Right ventricle myocardium inferior (tissue), 1 donor: ENCODE measurements at regions not wholly inside any gene's neighbourhood (a gene's known extent, or its start where the extent isn't known, plus 50 kb on each side); places are given as distances from the start of the nearest gene placed in this dataset.

Experiments
- ATAC-seq: fragments of 200-7000 bp; cut with Tn5 transposase; one replicate; pipeline ENCODE4 v1.9.1; 2020; ENCODE audit warnings: mild to moderate bottlenecking, moderate library complexity
- DNase-seq: peaks from one replicate; pipeline ENCODE4 v3.0.0; 2021; ENCODE audit errors: missing footprints
- intact Hi-C: fragments of 100-400 bp; cut with DNase I; formaldehyde crosslinking; loops from one replicate; pipeline ENCODE4 v1.11.0; 2022
- donor health status: DM: no; HTN: yes; CAD: no; lungs with severe emphysema.

DNA sequence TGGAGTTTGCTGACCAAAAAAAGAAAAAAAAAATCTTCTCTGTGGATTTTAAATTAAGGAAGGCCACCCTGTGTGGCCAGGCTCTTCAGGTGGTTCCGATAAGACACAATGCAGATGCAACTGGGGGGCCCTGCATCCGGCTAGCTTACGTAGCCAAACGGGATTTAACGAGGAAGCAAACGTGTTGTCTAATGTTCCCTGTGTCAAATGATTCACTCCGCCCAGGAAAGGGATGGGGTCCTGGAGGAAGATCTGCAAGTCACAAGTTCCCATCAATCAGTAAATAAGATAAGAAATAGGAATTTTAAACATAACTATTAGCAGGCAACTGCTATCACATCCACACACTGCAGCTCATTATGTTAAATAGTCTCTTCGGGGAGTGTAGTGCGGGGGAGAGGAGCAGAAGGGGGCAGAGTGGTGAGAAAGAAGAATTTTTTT lies 216.4 kb upstream of the GYPA start:
- no peak for ATAC-seq
- intact Hi-C loops = no loop called here
- DNase-seq = no peak

GRCh38 chr4:144357975-144358374 lies 217.5 kb upstream of the GYPA start:
- ATAC-seq = no peak
- intact Hi-C loops = no loop called here
- DNase-seq = no peak

DNA sequence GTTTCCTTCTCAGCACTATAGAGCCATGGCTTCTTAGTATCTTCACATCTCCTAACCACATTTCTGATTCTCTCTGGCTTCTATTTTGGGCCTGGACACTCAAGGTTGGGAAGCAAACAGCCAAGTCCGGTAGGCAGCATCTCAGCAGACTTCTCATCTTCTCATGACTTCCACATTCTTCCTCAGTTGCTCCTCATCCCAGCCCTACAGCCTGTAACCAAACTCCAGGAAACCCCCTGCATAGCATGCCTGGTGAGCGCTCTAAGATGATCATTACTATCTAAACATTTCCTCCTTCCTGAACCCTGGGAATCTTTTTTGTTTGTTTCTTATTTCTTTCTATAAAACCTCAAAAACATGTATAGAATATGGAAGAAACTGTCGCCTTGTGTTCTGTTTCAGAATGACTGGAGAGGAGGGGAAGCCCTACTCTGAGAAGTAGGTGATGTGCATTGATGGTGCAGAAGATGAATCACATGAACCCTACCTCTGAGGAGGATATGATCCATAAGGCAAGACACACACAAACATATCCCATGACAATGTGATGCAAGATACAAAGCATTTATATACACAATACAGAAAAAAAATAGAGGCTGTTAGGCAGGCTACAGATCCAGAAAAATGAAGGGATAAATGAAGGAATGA lies 219.8 kb upstream of the GYPA start:
- DNase-seq = no peak
- ATAC-seq = no peak
- intact Hi-C loops = no loop called here

GRCh38 chr4:144362366-144362765 lies 221.8 kb upstream of the GYPA start:
- intact Hi-C loops = no loop called here
- no peak for DNase-seq
- ATAC-seq = no peak

DNA sequence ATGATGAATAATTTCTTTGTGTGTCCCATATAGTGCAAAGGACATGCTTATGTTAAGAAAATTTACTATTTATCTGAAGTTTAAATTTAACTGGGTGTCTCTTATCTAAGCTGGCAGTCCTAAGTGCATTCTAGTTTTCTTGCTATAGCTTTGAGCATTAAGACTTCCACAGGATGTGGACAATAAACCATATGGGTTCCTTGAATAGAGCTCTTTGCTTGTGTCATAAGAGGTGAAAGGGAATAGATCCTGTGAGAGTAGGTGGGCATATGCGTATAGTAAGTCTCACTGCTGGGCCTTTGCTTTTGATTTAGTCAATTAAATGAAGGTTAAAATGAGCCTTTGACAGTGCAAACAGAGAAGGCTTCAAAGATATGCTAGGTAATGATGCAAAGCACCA lies 223.4 kb upstream of the GYPA start:
- intact Hi-C loops = no loop called here
- ATAC-seq = no peak
- no peak for DNase-seq

GRCh38 chr4:144366425-144366824 lies 225.9 kb upstream of the GYPA start:
- ATAC-seq = no peak
- DNase-seq = no peak
- intact Hi-C loops = no loop called here

DNA sequence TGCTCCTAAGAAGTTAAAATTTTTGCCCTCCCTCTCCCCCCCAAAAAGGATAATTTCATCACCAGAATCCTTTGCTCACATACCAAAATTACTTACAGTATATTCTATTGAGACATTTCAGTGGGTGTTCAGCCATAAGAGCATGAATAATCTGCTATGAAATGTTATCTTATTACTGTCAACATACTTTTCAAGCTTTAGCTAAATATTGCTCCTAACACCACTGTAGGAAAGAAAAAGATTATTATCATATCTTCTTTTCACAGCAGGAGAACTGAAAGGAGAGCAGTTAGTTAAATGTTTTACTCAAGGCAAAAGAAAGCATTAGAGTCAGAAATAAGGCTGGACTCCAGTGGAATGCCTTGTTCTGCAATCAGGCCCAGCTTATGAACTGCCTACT lies 231.0 kb upstream of the GYPA start:
- ATAC-seq (no peak), DNase-seq (no peak)
- intact Hi-C loops = no loop called here

- intact Hi-C loops = no loop called here
- no peak for ATAC-seq
- no peak for DNase-seq
These were observed 233.5 kb upstream of the GYPA start for GRCh38 chr4:144374065-144374464.

DNA sequence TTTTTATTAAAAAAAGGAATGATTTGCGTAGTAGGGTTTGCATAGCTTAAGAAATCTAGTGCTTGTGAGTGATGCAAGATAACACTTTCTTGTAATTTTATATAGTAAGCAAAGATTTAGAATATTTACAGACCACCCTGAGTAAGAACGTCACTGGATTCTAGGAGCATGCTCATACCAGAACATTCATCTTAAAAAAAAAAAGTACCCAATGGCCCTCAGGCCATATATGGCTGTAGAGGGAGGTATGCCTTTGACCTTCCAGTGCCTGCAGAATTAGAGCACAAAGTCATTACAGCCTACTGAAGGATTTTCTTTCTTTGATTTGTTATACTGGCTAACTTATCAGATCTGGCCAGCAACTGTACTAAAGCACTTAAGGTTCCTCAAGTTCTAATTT lies 236.3 kb upstream of the GYPA start:
- intact Hi-C loops = no loop called here
- no peak for ATAC-seq
- no peak for DNase-seq

DNA sequence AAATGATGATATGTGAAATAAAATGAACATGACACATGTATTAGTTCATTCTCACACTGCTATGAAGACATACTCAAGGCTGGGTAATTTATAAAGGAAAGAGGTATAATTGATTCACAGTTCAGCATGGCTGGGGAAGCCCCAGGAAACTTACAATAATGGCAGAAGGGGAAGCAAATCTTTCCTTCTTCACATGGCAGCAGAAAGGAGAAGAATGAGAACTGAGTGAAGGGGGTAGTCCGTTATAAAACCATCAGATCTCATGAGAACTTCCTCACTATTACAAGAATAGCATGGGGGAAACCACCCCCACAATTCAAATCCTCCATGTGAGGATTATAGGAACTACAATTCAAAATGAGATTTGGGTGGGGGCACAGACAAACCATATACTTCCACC lies 243.9 kb upstream of the GYPA start:
- intact Hi-C loops = no loop called here
- DNase-seq (no peak), ATAC-seq (no peak)

DNA sequence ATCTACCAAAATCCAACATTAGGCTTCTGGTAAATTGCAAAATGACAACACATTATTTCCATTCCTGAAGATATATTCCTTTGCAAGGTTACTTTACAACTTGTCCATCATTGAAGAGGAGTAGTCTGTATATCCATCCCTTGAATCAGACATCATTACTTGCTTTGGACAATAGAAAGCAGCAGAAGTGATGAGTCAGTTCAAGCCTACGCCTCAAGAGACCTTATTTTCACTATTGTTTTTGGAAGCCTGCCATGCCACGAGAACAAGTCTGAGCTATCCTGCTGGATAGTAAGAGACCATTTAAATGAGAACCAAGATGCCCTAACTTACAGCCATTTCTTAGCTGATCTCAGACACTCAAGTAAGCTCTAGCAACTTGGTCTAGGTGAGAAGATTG lies 246.0 kb upstream of the HHIP start:
- ATAC-seq = no peak
- DNase-seq = no peak
- intact Hi-C loops = no loop called here

GRCh38 chr4:144402176-144402575 lies 243.8 kb upstream of the HHIP start:
- intact Hi-C loops = no loop called here

DNA sequence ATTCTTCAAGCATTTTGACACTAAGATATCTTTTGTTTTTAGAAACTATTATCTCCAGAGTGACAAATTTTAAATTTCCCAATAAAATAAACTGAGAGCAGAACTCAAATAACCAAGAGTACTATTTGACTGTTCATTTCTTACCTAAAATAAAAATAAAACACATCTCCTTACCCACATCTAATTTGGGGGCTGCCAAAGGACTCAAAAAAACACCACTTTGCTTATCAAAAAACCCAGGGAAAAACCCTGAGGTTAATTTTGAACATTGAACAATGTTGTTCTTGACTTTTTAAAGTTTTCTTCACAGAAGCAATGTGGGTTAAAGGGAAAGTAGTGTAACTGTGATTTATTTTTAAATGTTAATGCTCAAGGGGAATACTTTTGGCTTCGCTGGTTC lies 243.0 kb upstream of the HHIP start:
- intact Hi-C loops = no loop called here
- no peak for ATAC-seq
- DNase-seq = no peak

More at GRCh38 chr4:144402176-144402575, 243.8 kb upstream of the HHIP start:
- no peak for ATAC-seq
- DNase-seq = no peak

- ATAC-seq (no peak), DNase-seq (no peak)
- intact Hi-C loops = no loop called here
These were observed 242.1 kb upstream of the HHIP start for GRCh38 chr4:144403893-144404292.

DNA sequence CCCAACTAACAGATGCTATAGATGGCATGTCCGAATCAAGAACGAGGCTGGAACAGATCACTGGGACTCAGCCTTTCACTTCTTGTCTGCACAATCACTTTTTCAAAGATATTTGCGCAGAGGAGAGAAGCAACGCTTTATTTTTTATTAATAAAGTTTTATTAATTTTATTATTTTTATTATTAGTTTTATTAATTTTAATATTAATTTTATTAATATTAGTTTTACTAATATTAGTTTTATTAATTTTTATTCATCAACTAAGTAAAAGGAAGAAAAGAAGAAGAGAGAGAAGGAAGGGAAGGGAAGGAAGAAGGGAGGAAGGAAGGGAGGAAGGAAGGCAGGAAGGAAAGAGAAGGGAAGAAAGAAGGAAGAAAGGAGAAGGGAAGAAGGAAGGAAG lies 236.4 kb upstream of the HHIP start:
- no peak for DNase-seq
- intact Hi-C loops = no loop called here
- ATAC-seq = no peak

DNA sequence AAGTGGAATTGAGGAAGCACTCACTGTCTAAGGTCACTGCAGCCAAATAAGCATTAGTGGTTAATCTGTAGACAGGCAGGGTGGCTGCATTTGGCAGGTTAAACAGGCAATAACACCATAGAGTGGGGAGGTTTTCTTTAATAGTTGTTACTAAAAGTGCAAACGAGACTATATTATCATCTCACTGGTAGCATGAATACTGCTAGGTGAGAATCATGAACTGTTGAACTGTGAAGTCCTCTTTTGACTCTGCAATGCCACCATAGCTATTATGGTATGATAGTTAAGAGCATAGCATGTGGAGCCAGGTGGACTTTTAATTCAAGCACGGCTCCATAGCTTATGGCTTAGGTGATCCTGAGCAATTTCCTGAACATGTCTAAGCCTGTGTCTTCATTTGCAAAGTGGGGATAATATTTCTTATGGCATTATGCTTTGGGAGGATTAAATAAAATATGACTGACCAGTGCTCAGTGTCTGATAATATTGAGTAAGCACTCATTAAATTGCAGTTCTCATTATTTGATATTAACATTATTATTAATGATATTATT lies 235.6 kb upstream of the HHIP start:
- no peak for ATAC-seq
- intact Hi-C loops = no loop called here
- DNase-seq = no peak

- ATAC-seq = no peak
- intact Hi-C loops = no loop called here
- DNase-seq = no peak
These were observed 234.8 kb upstream of the HHIP start for GRCh38 chr4:144411119-144411518.

- ATAC-seq = no peak
- DNase-seq = no peak
- intact Hi-C loops = no loop called here
These were observed 234.3 kb upstream of the HHIP start for GRCh38 chr4:144411700-144412099.

DNA sequence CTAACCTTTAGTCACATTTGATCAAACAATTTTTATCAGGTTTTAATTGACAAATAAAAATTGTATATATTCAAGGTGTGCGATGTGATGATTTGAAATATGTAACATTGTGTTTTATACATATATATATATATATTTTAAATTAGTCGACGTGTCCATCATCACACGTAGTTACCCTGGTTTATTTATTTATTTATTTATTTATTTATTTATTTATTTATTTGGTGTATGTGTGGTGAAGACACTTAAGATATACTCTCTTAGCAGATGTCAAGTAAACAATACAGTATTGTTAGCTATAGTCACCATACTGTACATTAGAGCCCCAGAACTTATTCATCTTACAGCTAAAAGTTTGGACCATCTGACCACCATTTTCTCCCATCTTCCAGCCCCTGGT lies 224.9 kb upstream of the HHIP start:
- ATAC-seq (no peak), DNase-seq (no peak)
- intact Hi-C loops = no loop called here

DNA sequence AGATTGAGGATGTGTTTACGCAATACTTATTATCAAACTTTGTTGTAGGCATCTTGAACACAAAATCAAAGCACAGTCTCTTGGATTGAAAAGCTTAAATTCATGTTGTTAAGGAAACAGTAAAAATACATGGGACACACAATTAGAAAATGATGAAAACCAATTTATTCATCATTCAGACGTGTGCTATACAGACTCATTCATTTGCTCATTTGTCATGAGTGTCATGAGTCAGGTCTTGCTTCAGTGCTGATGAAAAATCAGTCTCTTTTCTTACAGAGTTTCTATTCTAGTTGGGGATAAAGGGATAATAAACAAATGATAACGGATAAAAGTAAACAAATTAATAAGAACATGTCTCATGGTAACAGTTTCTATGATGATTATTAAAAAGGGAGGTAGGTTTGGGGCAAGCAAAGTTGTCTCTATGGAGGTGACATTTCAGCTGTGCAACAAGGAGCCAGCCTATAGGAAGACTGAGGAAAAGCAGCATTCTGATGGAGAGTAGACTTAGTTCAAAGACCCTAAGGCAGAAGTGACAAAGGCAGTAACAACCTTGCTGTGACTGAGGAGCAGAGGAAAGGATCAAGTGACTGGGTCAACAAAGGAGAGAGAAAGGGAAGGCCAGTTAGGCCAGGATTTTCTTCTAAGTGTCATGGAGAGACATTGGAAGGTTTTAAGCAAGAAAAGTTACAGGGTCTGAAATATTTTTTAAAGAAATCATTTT lies 224.0 kb upstream of the HHIP start:
- no peak for DNase-seq
- intact Hi-C loops = no loop called here
- no peak for ATAC-seq

DNA sequence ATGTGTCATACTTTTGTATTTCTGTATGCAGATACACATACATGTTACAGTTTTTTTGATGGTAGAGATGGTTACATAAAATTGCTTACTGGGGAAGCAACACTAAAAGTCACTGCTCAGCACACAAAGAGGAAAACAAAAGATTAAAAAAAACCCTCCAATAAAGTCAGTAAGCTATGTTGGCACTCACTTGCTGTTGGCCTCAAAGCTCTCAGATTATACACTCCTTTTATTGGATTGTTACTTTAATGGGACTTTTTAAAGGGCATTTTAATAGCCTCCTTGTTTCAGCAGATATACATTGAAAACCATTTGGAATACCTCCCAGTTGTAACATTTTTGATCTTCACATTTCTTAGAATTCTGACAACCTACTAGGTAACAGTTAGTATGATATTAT lies 222.0 kb upstream of the HHIP start:
- no peak for DNase-seq
- intact Hi-C loops = no loop called here
- ATAC-seq = no peak
